ENCODE measurements at regions not wholly inside any gene's neighbourhood (a gene's known extent, or its start where the extent isn't known, plus 50 kb on each side); places are given as distances from the start of the nearest gene placed in this dataset.

DNA sequence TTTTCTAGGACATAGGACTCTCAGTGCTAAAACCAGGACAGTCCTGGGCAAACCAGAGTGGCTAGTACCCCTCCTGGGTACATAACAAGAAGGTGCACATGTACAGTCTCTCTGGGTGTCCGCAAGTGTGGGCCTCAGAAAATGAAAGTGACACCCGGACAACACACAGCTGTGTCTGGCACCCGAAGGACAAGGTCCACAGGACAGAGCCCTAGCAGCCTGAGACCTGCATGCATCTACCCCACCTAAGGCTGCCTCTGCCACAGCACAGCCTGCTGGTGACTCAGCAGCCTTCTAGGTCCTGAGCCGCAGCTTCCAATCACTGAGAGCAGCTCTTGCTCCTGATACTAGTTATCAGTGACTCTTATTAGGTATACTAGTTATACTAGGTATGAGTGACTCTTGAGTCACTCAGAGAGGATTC, 784.1 kb upstream of the TBX3 start:
- Histone ChIP-seq H3K9me3 (replicated peaks; ENCODE audit: control insufficient read depth, insufficient read depth, low read length) (peaks cover 3% of the 10 kb centered on the region), H2AFZ (ENCODE audit: low read depth, low read length) (no peak overlapping the region), H4K20me1 (replicated peaks; ENCODE audit: control insufficient read depth, extremely low read depth, insufficient read depth, low read length) (no peaks in the 10 kb centered on the region), H3K4me1 (ENCODE audit: control insufficient read depth, extremely low read depth, insufficient read depth, low read length) (no peaks in the 10 kb centered on the region), H3K9me1 (replicated peaks; ENCODE audit: control insufficient read depth, extremely low read depth, insufficient read depth, low read length) (no peaks in the 10 kb centered on the region), H3K27me3 (ENCODE audit: control insufficient read depth in 2 of 2, insufficient read depth in 2 of 2, low read length in 2 of 2) (no peaks in the 10 kb centered on the region), H3K9ac (replicated peaks; ENCODE audit: extremely low read depth, insufficient read depth, low read length) (no peak overlapping the region), H3K36me3 (ENCODE audit: control insufficient read depth in 2 of 2, extremely low read depth in 1 of 2, insufficient read depth in 2 of 2, low read length in 2 of 2) (no peaks in the 10 kb centered on the region), H3K4me3 (replicated peaks in 1 of 3; ENCODE audit: insufficient read depth in 1 of 3, low read depth in 1 of 3, low read length in 3 of 3) (no peak overlapping the region), H3K4me2 (ENCODE audit: insufficient read depth, low read length) (no peak overlapping the region), H3K27ac (ENCODE audit: insufficient read depth, low read depth, low read length) (no peak overlapping the region), H3K79me2 (ENCODE audit: control insufficient read depth, insufficient read depth, low read length) (no peaks in the 10 kb centered on the region)
- intact Hi-C loops (cut with micrococcal nuclease), result no loop called here
- DNase-seq (ENCODE audit: low read depth, low spot score), result no peak
- dilution Hi-C loops (cut with MboI; ENCODE audit: extremely low pct_ligation_motif_present, low sequenced_read_pairs), result no loop called here
- POLR2A ChIA-PET, result no interaction called here
- no TSS peak for BruUV-seq (replicated peaks)
- no peak for FAIRE-seq
- CTCF ChIA-PET, result no interaction called here
- TF ChIP-seq POLR2A (IDR thresholded peaks at IDR 0.05; ENCODE audit: low read depth, low read length), result no peak
- TF ChIP-seq JUN (IDR thresholded peaks at IDR 0.05; ENCODE audit: borderline replicate concordance, insufficient read depth, insufficient read length, low read depth), result no peak
- no peak for TF ChIP-seq GATA2 (IDR thresholded peaks at IDR 0.05; ENCODE audit: insufficient read depth, insufficient read length, low read depth, low read length)
- no peak for TF ChIP-seq POLR2AphosphoS5 (IDR thresholded peaks at IDR 0.05; ENCODE audit: insufficient read depth, low read depth, low read length)
- no peak for TF ChIP-seq MYC (IDR thresholded peaks at IDR 0.05; ENCODE audit: low read depth, low read length)
- TF ChIP-seq CTCF (IDR thresholded peaks at IDR 0.05; ENCODE audit: extremely low read depth in 1 of 2, insufficient read depth in 1 of 2, low read depth in 1 of 2, low read length in 2 of 2), result no peak
- no peak for TF ChIP-seq MAX (IDR thresholded peaks at IDR 0.05; ENCODE audit: insufficient read depth, insufficient read length)
- TF ChIP-seq FOS (IDR thresholded peaks at IDR 0.05; ENCODE audit: borderline replicate concordance, insufficient read depth, low read length), result no peak
- no peak for TF ChIP-seq EZH2 (IDR thresholded peaks at IDR 0.05; ENCODE audit: borderline replicate concordance, low read depth, low read length, severe bottlenecking)

All from endothelial cell of umbilical vein (primary cell).